H9 (cell line): ENCODE measurements at regions not wholly inside any gene's neighbourhood (a gene's known extent, or its start where the extent isn't known, plus 50 kb on each side); places are given as distances from the start of the nearest gene placed in this dataset.

ENCODE experiments used
- DNase-seq: peaks from one replicate; pipeline ENCODE4 v3.0.0-alpha.2; 2017
- H2AFZ ChIP-seq: one replicate; pipeline ENCODE4 v1.6.1; 2013; ENCODE audit warnings: mild to moderate bottlenecking, low read length, control low read depth, moderate library complexity
- H2AK5ac ChIP-seq: 2 replicates; pipeline ENCODE4 v1.6.1; 2013; ENCODE audit warnings: low read length, control low read depth, mixed read lengths; ENCODE audit not compliant: insufficient read length
- H2BK120ac ChIP-seq: one replicate; pipeline ENCODE4 v1.6.1; 2013; ENCODE audit warnings: low read depth, mild to moderate bottlenecking, low read length, control low read depth, inconsistent platforms; ENCODE audit not compliant: poor library complexity, severe bottlenecking
- H2BK12ac ChIP-seq: 2 replicates; pipeline ENCODE4 v1.6.1; 2013; ENCODE audit warnings: low read length, control low read depth, mixed read lengths, low read depth; ENCODE audit not compliant: insufficient read length
- H2BK15ac ChIP-seq: 2 replicates; pipeline ENCODE4 v1.6.1; 2013; ENCODE audit warnings: low read depth, low read length, control low read depth
- H2BK20ac ChIP-seq: one replicate; pipeline ENCODE4 v1.6.1; 2013; ENCODE audit warnings: low read depth, mild to moderate bottlenecking, low read length, control low read depth, inconsistent platforms; ENCODE audit not compliant: poor library complexity, severe bottlenecking
- H2BK5ac ChIP-seq: 2 replicates; pipeline ENCODE4 v1.6.1; 2013; ENCODE audit warnings: low read length, control low read depth, mixed read lengths; ENCODE audit not compliant: insufficient read length
- H3K14ac ChIP-seq: 2 replicates; pipeline ENCODE4 v1.6.1; 2013; ENCODE audit warnings: low read length, control low read depth; ENCODE audit not compliant: insufficient read depth
- H3K18ac ChIP-seq: 2 replicates; pipeline ENCODE4 v1.6.1; 2013; ENCODE audit warnings: low read depth, mild to moderate bottlenecking, mixed read lengths, low read length, control low read depth; ENCODE audit not compliant: insufficient read length
- H3K23ac ChIP-seq: 2 replicates; pipeline ENCODE4 v1.6.1; 2013; ENCODE audit warnings: low read length, control low read depth, mixed read lengths, low read depth; ENCODE audit not compliant: insufficient read length
- H3K23me2 ChIP-seq: 2 replicates; pipeline ENCODE4 v1.6.1; 2013; ENCODE audit warnings: low read depth, mild to moderate bottlenecking, mixed read lengths, low read length, control low read depth; ENCODE audit not compliant: insufficient read length, poor library complexity, severe bottlenecking
- H3K27ac ChIP-seq: 2 replicates; pipeline ENCODE4 v1.5.1; 2013; ENCODE audit warnings: low read length, control low read depth, mixed read lengths, low read depth; ENCODE audit not compliant: insufficient read length
- H3K27me3 ChIP-seq: 2 replicates; pipeline ENCODE4 v1.6.1; 2013; ENCODE audit warnings: low read length, control low read depth, inconsistent platforms; ENCODE audit not compliant: insufficient read depth
- H3K4ac ChIP-seq: 2 replicates; pipeline ENCODE4 v1.6.1; 2013; ENCODE audit warnings: low read depth, mild to moderate bottlenecking, control low read depth, inconsistent platforms, low read length, moderate library complexity
- H3K4me1 ChIP-seq: 2 replicates; pipeline ENCODE4 v1.6.1; 2013; ENCODE audit warnings: low read length, control low read depth, inconsistent platforms; ENCODE audit not compliant: insufficient read depth
- H3K4me2 ChIP-seq: 2 replicates; pipeline ENCODE4 v1.6.1; 2013; ENCODE audit warnings: low read length, control low read depth, mixed read lengths; ENCODE audit not compliant: insufficient read length, insufficient read depth
- H3K56ac ChIP-seq: 2 replicates; pipeline ENCODE4 v1.6.1; 2013; ENCODE audit warnings: low read depth, mild to moderate bottlenecking, mixed read lengths, low read length, control low read depth; ENCODE audit not compliant: insufficient read length
- H3K79me1 ChIP-seq: 2 replicates; pipeline ENCODE4 v1.6.1; 2013; ENCODE audit warnings: low read depth, mild to moderate bottlenecking, moderate library complexity, low read length, control low read depth, inconsistent platforms; ENCODE audit not compliant: insufficient read depth, poor library complexity, severe bottlenecking
- H3K79me2 ChIP-seq: 2 replicates; pipeline ENCODE4 v1.6.1; 2013; ENCODE audit warnings: low read length, control low read depth, inconsistent platforms; ENCODE audit not compliant: insufficient read depth
- H3K9ac ChIP-seq: 2 replicates; pipeline ENCODE4 v1.6.1; 2013; ENCODE audit warnings: low read length, control low read depth, mixed read lengths; ENCODE audit not compliant: insufficient read length; ENCODE audit errors: extremely low read depth
- H3K9me3 ChIP-seq: one replicate; pipeline ENCODE4 v1.6.1; 2013; ENCODE audit warnings: low read depth, low read length, inconsistent platforms; ENCODE audit not compliant: control insufficient read depth
- H3T11ph ChIP-seq: one replicate; pipeline ENCODE4 v1.6.1; 2013; ENCODE audit warnings: mild to moderate bottlenecking, low read length, control low read depth, inconsistent platforms
- H4K20me1 ChIP-seq: one replicate; pipeline ENCODE4 v1.6.1; 2013; ENCODE audit not compliant: control insufficient read depth, insufficient read length, insufficient read depth
- H4K5ac ChIP-seq: 2 replicates; pipeline ENCODE4 v1.6.1; 2013; ENCODE audit warnings: low read depth, mild to moderate bottlenecking, mixed read lengths, low read length, control low read depth; ENCODE audit not compliant: insufficient read length
- H4K8ac ChIP-seq: replicated peaks from 2 replicates; pipeline ENCODE4 v1.6.1; 2013; ENCODE audit warnings: low read length, control low read depth, mixed read lengths, low read depth; ENCODE audit not compliant: insufficient read length
- H4K91ac ChIP-seq: 2 replicates; pipeline ENCODE4 v1.6.1; 2013; ENCODE audit warnings: low read depth, mild to moderate bottlenecking, moderate library complexity, mixed read lengths, low read length, control low read depth; ENCODE audit not compliant: insufficient read length
- H3K27ac Mint-ChIP-seq, 3 experiments: 2 replicates in 2 of 3; 3 replicates in 1 of 3; pipeline ENCODE4 v1.8.0; 2020 to 2021; ENCODE audit warnings: mixed read lengths in 3 of 3, mild to moderate bottlenecking in 1 of 3, moderate library complexity in 1 of 3
- H3K27me3 Mint-ChIP-seq: 2 replicates; pipeline ENCODE4 v1.8.0; 2021; ENCODE audit warnings: low read depth, mild to moderate bottlenecking, moderate library complexity, mixed read lengths
- H3K36me3 Mint-ChIP-seq, 3 experiments: 2 replicates in 2 of 3; 3 replicates in 1 of 3; pipeline ENCODE4 v1.8.0; 2020 to 2021; ENCODE audit warnings: low read depth in 3 of 3, mixed read lengths in 3 of 3; ENCODE audit not compliant: insufficient read depth in 1 of 3
- H3K4me1 Mint-ChIP-seq, 2 experiments: 2 replicates each; pipeline ENCODE4 v1.8.0; 2020; ENCODE audit warnings: mixed read lengths in 2 of 2
- H3K4me3 Mint-ChIP-seq, 2 experiments: 2 replicates in 1 of 2; 3 replicates in 1 of 2; pipeline ENCODE4 v1.8.0; 2020 to 2021; ENCODE audit warnings: mild to moderate bottlenecking in 2 of 2, mixed read lengths in 2 of 2, moderate library complexity in 1 of 2
- H3K9me3 Mint-ChIP-seq, 2 experiments: 2 replicates in 1 of 2; 3 replicates in 1 of 2; pipeline ENCODE4 v1.8.0; 2020; ENCODE audit warnings: mild to moderate bottlenecking in 2 of 2, mixed read lengths in 2 of 2, moderate library complexity in 1 of 2
- WGBS: extraction: QIAGEN DNeasy Blood & Tissue Kit; methylation state at CpG from one replicate; pipeline ENCODE4 v1.1.7; 2013; ENCODE audit warnings: missing lambda C conversion rate, low lambda C conversion rate, mixed read lengths; ENCODE audit not compliant: insufficient read length; ENCODE audit errors: extremely low coverage; 5-methylcytosine and 5-hydroxymethylcytosine counted together
- TF ChIP-seq, protein P1 (sequence below): fragments of 200-600 bp; sonication (generic); conservative IDR thresholded peaks from 3 replicates; pipeline ENCODE4 v1.8.0; 2021; ENCODE audit warnings: antibody characterized with exemption, mild to moderate bottlenecking

DNA sequence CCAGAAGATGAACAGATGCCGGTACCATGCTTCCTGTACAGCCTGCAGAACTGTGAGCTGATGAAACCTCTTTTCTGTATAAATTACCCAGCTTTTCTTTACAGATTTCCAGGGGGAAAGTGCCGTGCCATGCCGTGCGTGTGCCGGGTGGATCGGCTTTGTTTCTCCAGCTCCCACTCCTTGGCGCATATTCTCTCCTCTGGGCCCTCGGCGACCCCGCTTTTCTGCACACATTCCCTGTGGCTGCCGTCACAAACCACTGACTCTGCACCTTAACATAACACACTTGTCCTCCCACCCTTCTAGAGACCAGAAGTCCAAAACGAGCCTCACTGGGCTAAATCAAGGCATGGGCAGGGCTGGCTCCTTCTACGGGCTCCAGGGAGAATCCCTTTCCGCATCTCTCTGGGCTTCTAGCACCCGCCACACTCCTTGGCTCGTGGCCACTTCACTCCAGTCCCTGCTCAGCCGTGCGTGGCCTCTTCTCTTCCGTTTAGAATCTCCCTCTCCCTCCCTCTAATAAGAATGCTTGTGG lies 164.9 kb downstream of the C16orf95 start:
- no peak overlapping the region for H2AFZ ChIP-seq
- no peaks in the 10 kb centered on the region for H3K9me3 ChIP-seq
- no peaks in the 10 kb centered on the region for H3K27me3 ChIP-seq
- no peak overlapping the region; a peak in 1 of 5 replicates for H3K4me3 Mint-ChIP-seq
- DNase-seq, result no peak
- H3K79me2 ChIP-seq, result no peaks in the 10 kb centered on the region
- H2AK5ac ChIP-seq, result no peak overlapping the region
- H2BK120ac ChIP-seq, result no peak overlapping the region
- no peak overlapping the region for H2BK5ac ChIP-seq
- H3K9ac ChIP-seq, result no peak overlapping the region
- no peak overlapping the region for H3T11ph ChIP-seq
- H3K23me2 ChIP-seq, result no peaks in the 10 kb centered on the region
- H4K5ac ChIP-seq, result no peak overlapping the region
- H3K9me3 Mint-ChIP-seq, result peaks cover 16 to 28% of the 10 kb centered on the region in 2 experiments
- H3K56ac ChIP-seq, result no peak overlapping the region
- peaks cover 7 to 18% (median 8%) of the 10 kb centered on the region in 3 experiments for H3K36me3 Mint-ChIP-seq
- peak overlapping the region in 2 of 3 experiments; percentile 57 to 58; a peak in 2 of 7 replicates for H3K27ac Mint-ChIP-seq
- no CpG with 5 or more reads among the region's 19 CpGs for WGBS
- H3K27me3 Mint-ChIP-seq, result peaks cover 7% of the 10 kb centered on the region
- no peaks in the 10 kb centered on the region for H3K79me1 ChIP-seq
- no peak overlapping the region for H2BK12ac ChIP-seq
- no peak overlapping the region for H3K4ac ChIP-seq
- H4K8ac ChIP-seq, result no peak overlapping the region
- no peak overlapping the region for H3K18ac ChIP-seq
- H3K14ac ChIP-seq, result no peak overlapping the region
- no peak overlapping the region for H3K23ac ChIP-seq
- no peaks in the 10 kb centered on the region for H3K4me1 ChIP-seq
- TF ChIP-seq, protein P1, sequence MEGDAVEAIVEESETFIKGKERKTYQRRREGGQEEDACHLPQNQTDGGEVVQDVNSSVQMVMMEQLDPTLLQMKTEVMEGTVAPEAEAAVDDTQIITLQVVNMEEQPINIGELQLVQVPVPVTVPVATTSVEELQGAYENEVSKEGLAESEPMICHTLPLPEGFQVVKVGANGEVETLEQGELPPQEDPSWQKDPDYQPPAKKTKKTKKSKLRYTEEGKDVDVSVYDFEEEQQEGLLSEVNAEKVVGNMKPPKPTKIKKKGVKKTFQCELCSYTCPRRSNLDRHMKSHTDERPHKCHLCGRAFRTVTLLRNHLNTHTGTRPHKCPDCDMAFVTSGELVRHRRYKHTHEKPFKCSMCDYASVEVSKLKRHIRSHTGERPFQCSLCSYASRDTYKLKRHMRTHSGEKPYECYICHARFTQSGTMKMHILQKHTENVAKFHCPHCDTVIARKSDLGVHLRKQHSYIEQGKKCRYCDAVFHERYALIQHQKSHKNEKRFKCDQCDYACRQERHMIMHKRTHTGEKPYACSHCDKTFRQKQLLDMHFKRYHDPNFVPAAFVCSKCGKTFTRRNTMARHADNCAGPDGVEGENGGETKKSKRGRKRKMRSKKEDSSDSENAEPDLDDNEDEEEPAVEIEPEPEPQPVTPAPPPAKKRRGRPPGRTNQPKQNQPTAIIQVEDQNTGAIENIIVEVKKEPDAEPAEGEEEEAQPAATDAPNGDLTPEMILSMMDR, result no peak
- no peak overlapping the region for H2BK20ac ChIP-seq
- H4K91ac ChIP-seq, result no peak overlapping the region
- H2BK15ac ChIP-seq, result no peak overlapping the region
- H4K20me1 ChIP-seq, result no peaks in the 10 kb centered on the region
- H3K4me1 Mint-ChIP-seq, result peaks cover 4 to 10% of the 10 kb centered on the region in 2 experiments
- H3K27ac ChIP-seq, result no peak overlapping the region
- no peak overlapping the region for H3K4me2 ChIP-seq
